Osteocyte (in vitro differentiated cells): ENCODE measurements at regions not wholly inside any gene's neighbourhood (a gene's known extent, or its start where the extent isn't known, plus 50 kb on each side); places are given as distances from the start of the nearest gene placed in this dataset.

ENCODE experiments used
- DNase-seq: peaks from one replicate; pipeline ENCODE4 v3.0.0; 2021; ENCODE audit warnings: mixed read lengths; ENCODE audit not compliant: unreplicated experiment; ENCODE audit errors: extremely low spot score
- H3K27ac Mint-ChIP-seq: one replicate; pipeline ENCODE4 v1.8.0; 2021; ENCODE audit warnings: mild to moderate bottlenecking, mixed read lengths; ENCODE audit not compliant: unreplicated experiment
- H3K27me3 Mint-ChIP-seq: one replicate; pipeline ENCODE4 v1.8.0; 2021; ENCODE audit warnings: mixed read lengths; ENCODE audit not compliant: unreplicated experiment
- H3K36me3 Mint-ChIP-seq: one replicate; pipeline ENCODE4 v1.8.0; 2021; ENCODE audit warnings: mixed read lengths; ENCODE audit not compliant: unreplicated experiment
- H3K4me1 Mint-ChIP-seq: one replicate; pipeline ENCODE4 v1.8.0; 2021; ENCODE audit warnings: mixed read lengths; ENCODE audit not compliant: unreplicated experiment
- H3K4me3 Mint-ChIP-seq: one replicate; pipeline ENCODE4 v1.8.0; 2021; ENCODE audit warnings: mild to moderate bottlenecking, moderate library complexity, mixed read lengths; ENCODE audit not compliant: unreplicated experiment
- H3K9me3 Mint-ChIP-seq: one replicate; pipeline ENCODE4 v1.8.0; 2021; ENCODE audit warnings: mixed read lengths; ENCODE audit not compliant: unreplicated experiment
- TF ChIP-seq, protein P1 (sequence below): fragments of 200-600 bp; sonication (generic); IDR thresholded peaks from 2 replicates; pipeline ENCODE4 v1.5.0; 2021; ENCODE audit warnings: antibody characterized with exemption, mild to moderate bottlenecking, moderate library complexity

DNA sequence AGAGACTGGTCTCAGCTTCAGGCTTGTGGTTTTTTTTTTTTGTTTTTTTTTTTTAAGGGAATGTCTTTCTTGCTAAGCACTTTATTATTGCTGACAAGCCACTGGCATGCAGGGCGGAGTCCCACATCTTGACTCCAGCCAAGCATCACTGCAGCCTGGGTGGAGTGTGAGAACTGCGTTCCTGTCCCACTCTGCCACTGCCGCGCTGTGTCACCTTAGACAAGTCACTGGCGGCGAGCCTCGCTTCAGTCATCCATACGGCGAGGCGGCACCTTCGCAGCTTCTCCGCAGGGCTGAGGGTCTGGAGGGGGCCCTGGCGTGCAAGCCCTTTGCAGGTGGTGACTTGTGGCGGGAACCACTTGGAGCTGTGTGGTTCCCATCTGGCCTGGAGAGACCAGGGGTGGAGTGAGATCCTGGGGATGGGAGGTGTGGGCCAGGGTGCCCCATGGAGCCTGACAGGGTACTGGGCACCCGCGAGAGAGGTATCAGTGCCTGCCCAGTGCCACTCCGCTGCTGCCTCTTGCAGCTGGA lies 99.1 kb upstream of the CIBAR2 start:
- no peaks in the 10 kb centered on the region for H3K27me3 Mint-ChIP-seq
- no peaks in the 10 kb centered on the region for H3K36me3 Mint-ChIP-seq
- TF ChIP-seq, protein P1, sequence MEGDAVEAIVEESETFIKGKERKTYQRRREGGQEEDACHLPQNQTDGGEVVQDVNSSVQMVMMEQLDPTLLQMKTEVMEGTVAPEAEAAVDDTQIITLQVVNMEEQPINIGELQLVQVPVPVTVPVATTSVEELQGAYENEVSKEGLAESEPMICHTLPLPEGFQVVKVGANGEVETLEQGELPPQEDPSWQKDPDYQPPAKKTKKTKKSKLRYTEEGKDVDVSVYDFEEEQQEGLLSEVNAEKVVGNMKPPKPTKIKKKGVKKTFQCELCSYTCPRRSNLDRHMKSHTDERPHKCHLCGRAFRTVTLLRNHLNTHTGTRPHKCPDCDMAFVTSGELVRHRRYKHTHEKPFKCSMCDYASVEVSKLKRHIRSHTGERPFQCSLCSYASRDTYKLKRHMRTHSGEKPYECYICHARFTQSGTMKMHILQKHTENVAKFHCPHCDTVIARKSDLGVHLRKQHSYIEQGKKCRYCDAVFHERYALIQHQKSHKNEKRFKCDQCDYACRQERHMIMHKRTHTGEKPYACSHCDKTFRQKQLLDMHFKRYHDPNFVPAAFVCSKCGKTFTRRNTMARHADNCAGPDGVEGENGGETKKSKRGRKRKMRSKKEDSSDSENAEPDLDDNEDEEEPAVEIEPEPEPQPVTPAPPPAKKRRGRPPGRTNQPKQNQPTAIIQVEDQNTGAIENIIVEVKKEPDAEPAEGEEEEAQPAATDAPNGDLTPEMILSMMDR: no peak
- peak overlapping the region; percentile 86 for H3K27ac Mint-ChIP-seq
- no peaks in the 10 kb centered on the region for H3K9me3 Mint-ChIP-seq
- H3K4me1 Mint-ChIP-seq: peaks cover 67% of the 10 kb centered on the region
- no peak overlapping the region for H3K4me3 Mint-ChIP-seq
- DNase-seq: no peak

- Mint-ChIP-seq H3K4me3 (no peak overlapping the region), H3K9me3 (no peaks in the 10 kb centered on the region), H3K36me3 (no peaks in the 10 kb centered on the region), H3K4me1 (peaks cover 55% of the 10 kb centered on the region), H3K27ac (peak overlapping the region; percentile 86), H3K27me3 (no peaks in the 10 kb centered on the region)
- TF ChIP-seq, protein P1: no peak
- DNase-seq: no peak
These were observed 101.8 kb upstream of the CIBAR2 start for GRCh38 chr16:85213926-85214675.

DNA sequence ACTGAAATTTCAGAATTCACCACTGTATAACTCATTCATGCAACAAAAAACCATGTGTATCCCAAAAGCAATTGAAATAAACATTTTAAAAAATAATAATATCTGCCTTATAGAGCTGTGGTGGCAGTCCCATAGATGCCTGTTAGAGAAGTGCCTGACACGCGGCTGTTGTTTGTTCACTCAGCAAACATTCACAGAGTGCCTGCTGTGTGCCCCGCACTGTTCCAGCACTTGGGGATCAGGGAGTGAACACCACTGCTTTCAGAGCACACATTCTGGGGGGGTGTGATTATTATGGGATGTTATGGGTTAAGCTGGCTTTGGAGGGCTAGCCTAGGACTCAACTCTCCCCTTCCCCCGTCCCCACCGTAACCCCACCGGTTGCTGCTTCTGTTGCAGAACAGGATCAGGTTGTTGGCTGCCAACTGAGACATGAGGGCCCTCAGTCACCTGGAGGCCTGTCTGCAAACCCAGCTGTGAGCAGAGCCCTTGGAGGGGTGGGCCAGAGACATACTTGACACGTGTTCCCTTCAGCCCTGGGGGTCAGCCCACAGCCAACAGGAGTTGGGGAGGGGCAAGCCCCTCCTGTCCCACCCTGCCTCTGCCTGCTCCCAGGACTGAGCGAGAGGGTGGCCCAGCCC lies 103.3 kb upstream of the CIBAR2 start:
- Mint-ChIP-seq H3K4me1 (peaks cover 57% of the 10 kb centered on the region), H3K27me3 (no peaks in the 10 kb centered on the region), H3K27ac (no peak overlapping the region), H3K9me3 (no peaks in the 10 kb centered on the region), H3K36me3 (no peaks in the 10 kb centered on the region), H3K4me3 (no peak overlapping the region)
- DNase-seq: no peak
- TF ChIP-seq, protein P1: no peak

- H3K9me3 Mint-ChIP-seq: no peaks in the 10 kb centered on the region
- TF ChIP-seq, protein P1: no peak
- no peak overlapping the region for H3K27ac Mint-ChIP-seq
- no peak overlapping the region for H3K4me3 Mint-ChIP-seq
- H3K27me3 Mint-ChIP-seq: no peaks in the 10 kb centered on the region
- H3K36me3 Mint-ChIP-seq: no peaks in the 10 kb centered on the region
- H3K4me1 Mint-ChIP-seq: peaks cover 53% of the 10 kb centered on the region
- DNase-seq: no peak
These were observed 104.5 kb upstream of the CIBAR2 start for GRCh38 chr16:85216522-85217375.
